A673 (cell line): ENCODE measurements at regions not wholly inside any gene's neighbourhood (a gene's known extent, or its start where the extent isn't known, plus 50 kb on each side); places are given as distances from the start of the nearest gene placed in this dataset.

Source experiments
- BruUV-seq: library from RNA; stranded (reverse); fragments of 400-500 nt; replicated peaks from 2 replicates; lab custom pipeline; 2021; lab: Mats Ljungman, UMichigan
- CTCF ChIA-PET: fragments of 300-600 bp; sonication (Branson Sonifier 250); formaldehyde crosslinking; loops from one replicate; lab custom pipeline; 2022; ENCODE audit warnings: antibody characterized with exemption; lab: Charles Lee
- POLR2A ChIA-PET: fragments of 300-600 bp; sonication (Branson Sonifier 250); formaldehyde crosslinking; loops from one replicate; lab custom pipeline; 2022; ENCODE audit warnings: antibody characterized with exemption; ENCODE audit not compliant: low non-redundant PET; lab: Charles Lee
- DNase-seq: peaks from one replicate; pipeline ENCODE4 v3.0.0-alpha.2; 2015; ENCODE audit warnings: low spot score
- H3K27ac ChIP-seq: fragments of 200-600 bp; sonication (generic); 2 replicates; pipeline ENCODE4 v1.5.1; 2016; ENCODE audit warnings: mixed run types, low read depth, mild to moderate bottlenecking, mixed read lengths, antibody characterized with exemption, low read length; ENCODE audit not compliant: poor library complexity, severe bottlenecking
- H3K27me3 ChIP-seq: fragments of 200-600 bp; sonication (generic); replicated peaks from 2 replicates; pipeline ENCODE4 v1.6.1; 2017; ENCODE audit warnings: mixed run types, low read depth, mild to moderate bottlenecking, mixed read lengths, antibody characterized with exemption, low read length; ENCODE audit not compliant: insufficient read depth, poor library complexity
- H3K36me3 ChIP-seq: fragments of 200-600 bp; sonication (generic); 2 replicates; pipeline ENCODE4 v1.6.1; 2016; ENCODE audit warnings: mixed run types, mild to moderate bottlenecking, mixed read lengths, antibody characterized with exemption, low read length; ENCODE audit not compliant: insufficient read depth, poor library complexity, severe bottlenecking
- H3K4me1 ChIP-seq: fragments of 200-600 bp; sonication (generic); 2 replicates; pipeline ENCODE4 v1.6.1; 2017; ENCODE audit warnings: mixed run types, mild to moderate bottlenecking, mixed read lengths, antibody characterized with exemption, low read length; ENCODE audit not compliant: insufficient read depth, poor library complexity, severe bottlenecking
- H3K4me3 ChIP-seq: fragments of 200-600 bp; sonication (generic); 2 replicates; pipeline ENCODE4 v1.5.1; 2016; ENCODE audit warnings: low read depth, mixed run types, mild to moderate bottlenecking, mixed read lengths, low read length; ENCODE audit not compliant: poor library complexity, severe bottlenecking
- H3K9me3 ChIP-seq: fragments of 200-600 bp; sonication (generic); 2 replicates; pipeline ENCODE4 v1.6.1; 2016; ENCODE audit warnings: mixed run types, low read depth, mild to moderate bottlenecking, mixed read lengths, antibody characterized with exemption, low read length; ENCODE audit not compliant: poor library complexity, severe bottlenecking
- CTCF ChIP-seq: fragments of 300-800, 200-600 bp; sonication (generic); conservative IDR thresholded peaks from 2 replicates; pipeline ENCODE4 v1.5.1; 2017; ENCODE audit warnings: low read depth, mild to moderate bottlenecking, antibody characterized with exemption, low read length, moderate library complexity, mixed read lengths
- EZH2 ChIP-seq: fragments of 200-600 bp; sonication (generic); IDR thresholded peaks from 2 replicates; pipeline ENCODE4 v1.6.1; 2017; ENCODE audit warnings: borderline replicate concordance, low read depth, mild to moderate bottlenecking, mixed read lengths, antibody characterized with exemption, low read length; ENCODE audit not compliant: poor library complexity, severe bottlenecking
- intact Hi-C: fragments of 100-400 bp; cut with micrococcal nuclease; formaldehyde crosslinking; loops from one replicate; pipeline ENCODE4 v1.10.0; 2022; ENCODE audit not compliant: unreplicated experiment

DNA sequence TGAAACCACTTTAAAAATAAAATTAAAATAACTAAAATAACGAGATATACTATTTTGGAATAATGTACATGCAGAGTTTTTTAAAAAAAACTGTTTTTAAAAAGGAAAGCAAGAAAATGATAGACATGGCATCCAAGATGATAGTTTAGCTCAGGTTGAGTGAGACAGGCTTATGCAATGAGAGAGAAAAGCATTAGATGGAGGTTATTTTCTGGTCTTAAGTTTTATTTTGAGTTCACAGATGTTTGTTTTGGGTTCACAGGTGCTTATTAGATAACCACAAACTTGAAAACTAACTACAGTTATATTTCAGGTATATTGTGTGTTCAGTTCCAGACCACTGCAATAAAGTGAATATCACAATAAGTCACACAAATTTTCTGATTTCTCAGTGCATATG is 413.6 kb upstream of the TMCO5A start:
- Histone ChIP-seq H3K4me3 (no peak overlapping the region), H3K4me1 (no peaks in the 10 kb centered on the region), H3K27me3 (no peaks in the 10 kb centered on the region), H3K36me3 (no peaks in the 10 kb centered on the region), H3K9me3 (no peaks in the 10 kb centered on the region), H3K27ac (no peak overlapping the region)
- TF ChIP-seq CTCF = no peak
- no peak for TF ChIP-seq EZH2
- ChIA-PET POLR2A (no interaction called here), CTCF (no interaction called here)
- BruUV-seq = no TSS peak
- intact Hi-C loops = no loop called here
- DNase-seq = no peak

DNA sequence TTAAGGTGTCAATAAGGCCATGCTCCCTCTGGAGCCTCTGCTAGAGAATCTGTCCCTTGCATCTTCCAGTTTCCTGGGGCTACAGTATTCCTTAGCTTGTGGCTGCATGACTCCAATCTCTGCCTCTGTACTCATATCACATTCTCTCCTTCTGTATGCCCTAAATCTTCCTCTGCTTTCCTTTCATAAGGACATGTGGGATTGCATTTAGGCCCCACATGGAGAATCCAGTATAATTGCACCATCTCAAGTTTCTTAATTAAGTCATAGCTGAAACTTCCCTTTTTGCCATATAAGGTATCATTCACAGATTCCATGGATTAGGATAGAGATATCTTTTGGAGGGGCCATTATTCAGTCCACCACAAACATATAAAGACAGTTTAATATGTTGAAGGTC is 409.8 kb upstream of the TMCO5A start:
- TF ChIP-seq EZH2 (no peak), CTCF (no peak)
- no peak for DNase-seq
- H3K4me3 ChIP-seq = no peak overlapping the region
- H3K27me3 ChIP-seq = no peaks in the 10 kb centered on the region
- CTCF ChIA-PET = no interaction called here
- no peaks in the 10 kb centered on the region for H3K36me3 ChIP-seq
- intact Hi-C loops = no loop called here
- POLR2A ChIA-PET = no interaction called here
- H3K4me1 ChIP-seq = no peaks in the 10 kb centered on the region
- H3K9me3 ChIP-seq = no peaks in the 10 kb centered on the region
- H3K27ac ChIP-seq = no peak overlapping the region
- no TSS peak for BruUV-seq

GRCh38 chr15:37528432-37528831 is 406.0 kb upstream of the TMCO5A start:
- ChIA-PET POLR2A (no interaction called here), CTCF (no interaction called here)
- no TSS peak for BruUV-seq
- intact Hi-C loops = no loop called here
- no peaks in the 10 kb centered on the region for H3K27me3 ChIP-seq
- no peak overlapping the region for H3K4me3 ChIP-seq
- no peak for DNase-seq
- no peaks in the 10 kb centered on the region for H3K9me3 ChIP-seq
- H3K36me3 ChIP-seq = no peaks in the 10 kb centered on the region
- no peak for TF ChIP-seq CTCF
- no peak for TF ChIP-seq EZH2
- no peak overlapping the region for H3K27ac ChIP-seq
- no peaks in the 10 kb centered on the region for H3K4me1 ChIP-seq
